ENCODE measurements at regions not wholly inside any gene's neighbourhood (a gene's known extent, or its start where the extent isn't known, plus 50 kb on each side); places are given as distances from the start of the nearest gene placed in this dataset.

- WGBS (ENCODE audit: insufficient coverage, low coverage, low lambda C conversion rate, missing lambda C conversion rate): 53% methylated on average over 1 of the region's 1 CpG
- ATAC-seq: no peak
- intact Hi-C loops (cut with DNase I): no loop called here
- H3K4me3 ChIP-seq: no peak overlapping the region
- H3K27ac ChIP-seq: no peak overlapping the region
- TF ChIP-seq POLR2A (IDR thresholded peaks at IDR 0.05) (no peak), CTCF (IDR thresholded peaks at IDR 0.05) (no peak)
- DNase-seq: no peak
- no peaks in the 10 kb centered on the region for H3K27me3 ChIP-seq
- no peaks in the 10 kb centered on the region for H3K9me3 ChIP-seq
- H3K4me1 ChIP-seq: no peaks in the 10 kb centered on the region
- H3K36me3 ChIP-seq: no peaks in the 10 kb centered on the region
These were observed 628.4 kb upstream of the FAM174A start for GRCh38 chr5:99906776-99907175.

GRCh38 chr5:99901972-99902371 lies 633.2 kb upstream of the FAM174A start:
- ATAC-seq (no peak), DNase-seq (no peak)
- Histone ChIP-seq H3K27ac (no peak overlapping the region), H3K9me3 (no peaks in the 10 kb centered on the region), H3K36me3 (no peaks in the 10 kb centered on the region), H3K4me1 (no peaks in the 10 kb centered on the region), H3K4me3 (no peak overlapping the region), H3K27me3 (no peaks in the 10 kb centered on the region)
- intact Hi-C loops (cut with DNase I): no loop called here
- TF ChIP-seq CTCF (IDR thresholded peaks at IDR 0.05): no peak

- no peak for TF ChIP-seq CTCF (IDR thresholded peaks at IDR 0.05)
- TF ChIP-seq POLR2A (IDR thresholded peaks at IDR 0.05): no peak
- Histone ChIP-seq H3K36me3 (no peaks in the 10 kb centered on the region), H3K4me3 (no peak overlapping the region), H3K4me1 (no peaks in the 10 kb centered on the region), H3K27ac (no peak overlapping the region), H3K9me3 (no peaks in the 10 kb centered on the region), H3K27me3 (no peaks in the 10 kb centered on the region)
- ATAC-seq (no peak), DNase-seq (no peak)
- intact Hi-C loops (cut with DNase I): no loop called here
- WGBS (ENCODE audit: insufficient coverage, low coverage, low lambda C conversion rate, missing lambda C conversion rate): 25% methylated on average over 1 of the region's 1 CpG
These were observed 634.8 kb upstream of the FAM174A start for GRCh38 chr5:99900302-99900852.

GRCh38 chr5:99879791-99880511 lies 655.2 kb upstream of the FAM174A start:
- Histone ChIP-seq H3K27ac (no peak overlapping the region), H3K4me1 (no peaks in the 10 kb centered on the region), H3K36me3 (no peaks in the 10 kb centered on the region), H3K4me3 (no peak overlapping the region), H3K27me3 (no peaks in the 10 kb centered on the region), H3K9me3 (no peaks in the 10 kb centered on the region)
- ATAC-seq (peak in 1 of 4 donors; percentile 18), DNase-seq (no peak)
- WGBS (ENCODE audit: insufficient coverage, low coverage, low lambda C conversion rate, missing lambda C conversion rate): 68% methylated on average over 4 of the region's 4 CpGs
- intact Hi-C loops (cut with DNase I): no loop called here
- TF ChIP-seq CTCF (IDR thresholded peaks at IDR 0.05): no peak
- no peak for TF ChIP-seq POLR2A (IDR thresholded peaks at IDR 0.05)
